OCI-LY3 (cell line): ENCODE measurements at regions not wholly inside any gene's neighbourhood (a gene's known extent, or its start where the extent isn't known, plus 50 kb on each side); places are given as distances from the start of the nearest gene placed in this dataset.

Experiments
- H2AFZ ChIP-seq: fragments of 200-600, 300-600 bp; shearing (Covaris generic); 2 replicates; pipeline ENCODE4 v1.6.0; 2014; ENCODE audit warnings: antibody characterized with exemption, low read depth, low read length
- H3K27ac ChIP-seq: fragments of 200-600, 300-600 bp; sonication (generic); 2 replicates; pipeline ENCODE4 v1.5.1; 2014; ENCODE audit warnings: mild to moderate bottlenecking, low read length, moderate library complexity, mixed read lengths
- H3K27me3 ChIP-seq: fragments of 200-600, 300-600 bp; sonication (generic); 2 replicates; pipeline ENCODE4 v1.6.1; 2014; ENCODE audit warnings: low read depth, low read length, mixed read lengths
- H3K36me3 ChIP-seq: fragments of 200-600, 300-600 bp; sonication (generic); replicated peaks from 2 replicates; pipeline ENCODE3; 2014; ENCODE audit warnings: low read depth, low read length, mixed read lengths
- H3K4me1 ChIP-seq: fragments of 300-600, 200-600 bp; sonication (generic); 2 replicates; pipeline ENCODE4 v1.6.1; 2014; ENCODE audit warnings: low read length, mixed read lengths
- H3K4me2 ChIP-seq: fragments of 200-600, 300-600 bp; sonication (generic); 2 replicates; pipeline ENCODE4 v1.6.1; 2014; ENCODE audit warnings: low read length, mixed read lengths
- H3K4me3 ChIP-seq: fragments of 300-600, 200-600 bp; sonication (generic); 2 replicates; pipeline ENCODE4 v1.5.1; 2014; ENCODE audit warnings: antibody characterized with exemption, mild to moderate bottlenecking, low read length, moderate library complexity
- H3K79me2 ChIP-seq: fragments of 300-600, 200-600 bp; shearing (Covaris generic); 2 replicates; pipeline ENCODE4 v1.6.1; 2014; ENCODE audit warnings: mild to moderate bottlenecking, low read length, mixed read lengths
- H3K9ac ChIP-seq: fragments of 300-600, 200-600 bp; shearing (Covaris generic); 2 replicates; pipeline ENCODE4 v1.6.0; 2014; ENCODE audit warnings: mild to moderate bottlenecking, low read length, moderate library complexity
- H3K9me3 ChIP-seq: fragments of 200-600, 300-600 bp; shearing (Covaris generic); 2 replicates; pipeline ENCODE4 v1.6.1; 2014; ENCODE audit warnings: low read length, mixed read lengths; ENCODE audit not compliant: insufficient read depth
- H4K20me1 ChIP-seq: fragments of 200-600, 300-600 bp; sonication (generic); 2 replicates; pipeline ENCODE4 v1.6.1; 2016; ENCODE audit warnings: low read length, mixed read lengths; ENCODE audit not compliant: insufficient read depth
- CTCF ChIP-seq: fragments of 200-600, 300-600 bp; sonication (generic); IDR thresholded peaks from 2 replicates; pipeline ENCODE4 v1.5.1; 2014; ENCODE audit warnings: antibody characterized with exemption, low read length, low read depth
- EZH2phosphoT487 ChIP-seq: fragments of 200-600 bp; shearing (Covaris generic); IDR thresholded peaks from 2 replicates; pipeline ENCODE4 v1.6.1; 2018; ENCODE audit warnings: antibody characterized with exemption, mixed run types, low read depth

GRCh38 chr4:138671606-138672084 lies 343.9 kb upstream of the NOCT start:
- Histone ChIP-seq H2AFZ (no peak overlapping the region), H3K4me3 (no peak overlapping the region)

GRCh38 chr4:138671106-138671505 lies 344.5 kb upstream of the NOCT start:
- H2AFZ ChIP-seq: no peak overlapping the region
- no peak overlapping the region for H3K9ac ChIP-seq
- H3K27ac ChIP-seq: no peak overlapping the region
- no peak overlapping the region for H3K4me2 ChIP-seq
- H3K36me3 ChIP-seq: no peaks in the 10 kb centered on the region
- H4K20me1 ChIP-seq: no peaks in the 10 kb centered on the region; the same call in 1 of the 2 replicates
- no peaks in the 10 kb centered on the region for H3K79me2 ChIP-seq
- H3K4me3 ChIP-seq: no peak overlapping the region
- peaks cover 20% of the 10 kb centered on the region for H3K27me3 ChIP-seq
- TF ChIP-seq EZH2phosphoT487 (no peak), CTCF (no peak)
- H3K4me1 ChIP-seq: peaks cover 53% of the 10 kb centered on the region
- H3K9me3 ChIP-seq: no peaks in the 10 kb centered on the region

More at GRCh38 chr4:138671606-138672084, 343.9 kb upstream of the NOCT start:
- H3K4me2 ChIP-seq: peak overlapping the region; percentile 96; the same call in 1 of the 2 replicates
- no peak overlapping the region for H3K9ac ChIP-seq
- peaks cover 53% of the 10 kb centered on the region for H3K4me1 ChIP-seq
- no peaks in the 10 kb centered on the region for H3K9me3 ChIP-seq
- H4K20me1 ChIP-seq: no peaks in the 10 kb centered on the region; the same call in 1 of the 2 replicates
- no peaks in the 10 kb centered on the region for H3K79me2 ChIP-seq
- peaks cover 26% of the 10 kb centered on the region for H3K27me3 ChIP-seq
- TF ChIP-seq CTCF (no peak), EZH2phosphoT487 (no peak)
- H3K27ac ChIP-seq: no peak overlapping the region
- no peaks in the 10 kb centered on the region for H3K36me3 ChIP-seq

GRCh38 chr4:138670681-138671080 lies 344.9 kb upstream of the NOCT start:
- no peak for TF ChIP-seq CTCF
- no peak for TF ChIP-seq EZH2phosphoT487

GRCh38 chr4:138669479-138670315 lies 345.9 kb upstream of the NOCT start:
- Histone ChIP-seq H3K9ac (no peak overlapping the region), H2AFZ (no peak overlapping the region)

More at GRCh38 chr4:138670681-138671080, 344.9 kb upstream of the NOCT start:
- Histone ChIP-seq H3K4me1 (peaks cover 51% of the 10 kb centered on the region), H3K9ac (no peak overlapping the region), H3K9me3 (no peaks in the 10 kb centered on the region), H3K4me3 (no peak overlapping the region), H3K79me2 (no peaks in the 10 kb centered on the region), H3K27me3 (peaks cover 16% of the 10 kb centered on the region), H3K36me3 (no peaks in the 10 kb centered on the region), H3K4me2 (no peak overlapping the region), H2AFZ (no peak overlapping the region), H3K27ac (no peak overlapping the region), H4K20me1 (no peaks in the 10 kb centered on the region; the same call in 1 of the 2 replicates)

More at GRCh38 chr4:138669479-138670315, 345.9 kb upstream of the NOCT start:
- Histone ChIP-seq H3K27ac (no peak overlapping the region), H3K27me3 (peaks cover 13% of the 10 kb centered on the region), H3K4me1 (peaks cover 41% of the 10 kb centered on the region), H3K79me2 (no peaks in the 10 kb centered on the region), H3K9me3 (no peaks in the 10 kb centered on the region), H3K4me3 (no peak overlapping the region), H3K36me3 (no peaks in the 10 kb centered on the region), H4K20me1 (no peaks in the 10 kb centered on the region; the same call in 1 of the 2 replicates), H3K4me2 (no peak overlapping the region)
- TF ChIP-seq CTCF: no peak
- TF ChIP-seq EZH2phosphoT487: no peak
